Neural cell (in vitro differentiated cells): ENCODE measurements at regions not wholly inside any gene's neighbourhood (a gene's known extent, or its start where the extent isn't known, plus 50 kb on each side); places are given as distances from the start of the nearest gene placed in this dataset.

ENCODE experiments used
- EZH2 ChIP-seq: fragments of 200-600, 300-800 bp; shearing (Covaris generic), sonication (generic); IDR thresholded peaks from 2 replicates; pipeline ENCODE4 v1.6.1; 2014; ENCODE audit warnings: antibody characterized with exemption, low read length, borderline replicate concordance, mild to moderate bottlenecking; ENCODE audit not compliant: insufficient read depth, poor library complexity, severe bottlenecking
- MXI1 ChIP-seq: fragments of 450-650 bp; conservative IDR thresholded peaks from 2 replicates; pipeline ENCODE4 v1.6.1; 2014; ENCODE audit warnings: antibody characterized with exemption, mild to moderate bottlenecking; ENCODE audit not compliant: poor library complexity, severe bottlenecking
- POLR2AphosphoS5 ChIP-seq: IDR thresholded peaks from 2 replicates; pipeline ENCODE4 v1.6.1; 2012
- RAD21 ChIP-seq: fragments of 450-650 bp; conservative IDR thresholded peaks from 2 replicates; pipeline ENCODE4 v1.6.1; 2014; ENCODE audit warnings: antibody characterized with exemption, mild to moderate bottlenecking, moderate library complexity
- TAF1 ChIP-seq: IDR thresholded peaks from 2 replicates; pipeline ENCODE4 v1.6.1; 2012; ENCODE audit warnings: low read depth
- TF ChIP-seq, protein P1 (sequence below): fragments of 450-650 bp; IDR thresholded peaks from 2 replicates; pipeline ENCODE4 v1.5.1; 2014; ENCODE audit warnings: antibody characterized with exemption, mild to moderate bottlenecking, moderate library complexity; ENCODE audit not compliant: poor library complexity, severe bottlenecking

DNA sequence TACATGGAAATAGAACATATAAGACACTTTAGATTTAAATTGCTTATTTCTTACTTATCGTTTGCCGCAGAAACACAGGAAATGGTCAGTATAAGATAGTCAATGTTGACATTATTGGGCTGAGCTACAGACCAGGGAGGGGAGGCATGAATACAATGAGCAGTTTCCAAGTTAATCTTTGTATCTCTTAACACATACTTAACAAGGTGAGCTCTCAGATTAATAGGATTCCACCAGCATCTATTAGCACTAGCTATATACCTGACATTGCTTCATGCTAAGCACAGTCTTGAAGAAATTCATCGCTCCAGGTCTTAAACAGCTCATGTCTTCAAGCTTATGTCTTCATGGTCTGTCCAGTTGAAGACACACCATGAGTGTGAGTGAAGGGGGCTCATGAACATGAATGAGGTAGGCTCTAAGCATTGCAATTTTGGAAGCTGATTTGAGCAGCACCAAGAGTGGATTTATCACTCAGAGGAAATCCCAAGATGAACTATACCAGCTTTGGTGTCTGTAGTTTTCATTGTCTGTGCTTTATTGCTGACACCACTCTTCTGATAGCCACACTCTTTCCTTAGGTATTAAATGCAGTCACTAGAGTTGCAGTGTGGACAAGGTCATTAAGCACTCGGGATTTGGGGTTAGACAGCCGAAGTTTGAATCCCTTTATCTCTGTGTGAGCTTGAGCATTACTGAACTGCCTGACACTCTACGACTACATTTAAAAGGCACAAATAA is 359.3 kb upstream of the EPHA4 start:
- TF ChIP-seq POLR2AphosphoS5 (no peak), TAF1 (no peak), MXI1 (no peak), RAD21 (no peak), EZH2 (no peak)
- TF ChIP-seq, protein P1, sequence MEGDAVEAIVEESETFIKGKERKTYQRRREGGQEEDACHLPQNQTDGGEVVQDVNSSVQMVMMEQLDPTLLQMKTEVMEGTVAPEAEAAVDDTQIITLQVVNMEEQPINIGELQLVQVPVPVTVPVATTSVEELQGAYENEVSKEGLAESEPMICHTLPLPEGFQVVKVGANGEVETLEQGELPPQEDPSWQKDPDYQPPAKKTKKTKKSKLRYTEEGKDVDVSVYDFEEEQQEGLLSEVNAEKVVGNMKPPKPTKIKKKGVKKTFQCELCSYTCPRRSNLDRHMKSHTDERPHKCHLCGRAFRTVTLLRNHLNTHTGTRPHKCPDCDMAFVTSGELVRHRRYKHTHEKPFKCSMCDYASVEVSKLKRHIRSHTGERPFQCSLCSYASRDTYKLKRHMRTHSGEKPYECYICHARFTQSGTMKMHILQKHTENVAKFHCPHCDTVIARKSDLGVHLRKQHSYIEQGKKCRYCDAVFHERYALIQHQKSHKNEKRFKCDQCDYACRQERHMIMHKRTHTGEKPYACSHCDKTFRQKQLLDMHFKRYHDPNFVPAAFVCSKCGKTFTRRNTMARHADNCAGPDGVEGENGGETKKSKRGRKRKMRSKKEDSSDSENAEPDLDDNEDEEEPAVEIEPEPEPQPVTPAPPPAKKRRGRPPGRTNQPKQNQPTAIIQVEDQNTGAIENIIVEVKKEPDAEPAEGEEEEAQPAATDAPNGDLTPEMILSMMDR = no peak
